ENCODE measurements at regions not wholly inside any gene's neighbourhood (a gene's known extent, or its start where the extent isn't known, plus 50 kb on each side); places are given as distances from the start of the nearest gene placed in this dataset.

- Histone ChIP-seq H3K36me3 (ENCODE audit: control insufficient read depth in 2 of 2, insufficient read depth in 2 of 2, low read length in 1 of 2) (no peaks in the 10 kb centered on the region), H3K27me3 (ENCODE audit: control insufficient read depth in 1 of 2, insufficient read depth in 2 of 2, low read length in 2 of 2) (no peaks in the 10 kb centered on the region), H3K27ac (ENCODE audit: low read depth in 2 of 2, low read length in 1 of 2) (no peak overlapping the region), H3K4me1 (ENCODE audit: control insufficient read depth in 2 of 2, insufficient read depth in 2 of 2, low read length in 1 of 2) (peaks cover 2 to 3% of the 10 kb centered on the region in 2 donors), H3K4me3 (ENCODE audit: low read depth in 1 of 2, low read length in 2 of 2) (no peak overlapping the region), H3K9me3 (ENCODE audit: control insufficient read depth in 2 of 2, insufficient read depth in 1 of 2, low read depth in 1 of 2, low read length in 1 of 2) (peaks cover 0 to 4% of the 10 kb centered on the region in 2 donors)
- WGBS, 2 donors, result 62 to 66% methylated on average over 4 of the region's 4 CpGs
Observed at GRCh38 chr10:78915190-78915518, 153.6 kb upstream of the ZMIZ1 start.

- Histone ChIP-seq H3K27ac (ENCODE audit: low read depth in 2 of 2, low read length in 1 of 2) (no peak overlapping the region), H3K4me3 (ENCODE audit: low read depth in 1 of 2, low read length in 2 of 2) (no peak overlapping the region), H3K36me3 (ENCODE audit: control insufficient read depth in 2 of 2, insufficient read depth in 2 of 2, low read length in 1 of 2) (no peaks in the 10 kb centered on the region), H3K9me3 (ENCODE audit: control insufficient read depth in 2 of 2, insufficient read depth in 1 of 2, low read depth in 1 of 2, low read length in 1 of 2) (peaks cover 0 to 7% of the 10 kb centered on the region in 2 donors), H3K4me1 (ENCODE audit: control insufficient read depth in 2 of 2, insufficient read depth in 2 of 2, low read length in 1 of 2) (peaks cover 0 to 2% of the 10 kb centered on the region in 2 donors), H3K27me3 (ENCODE audit: control insufficient read depth in 1 of 2, insufficient read depth in 2 of 2, low read length in 2 of 2) (no peaks in the 10 kb centered on the region)
- 92 to 96% methylated on average over 7 of the region's 7 CpGs for WGBS, 2 donors
Observed at GRCh38 chr10:78916227-78916626, 152.5 kb upstream of the ZMIZ1 start.

DNA sequence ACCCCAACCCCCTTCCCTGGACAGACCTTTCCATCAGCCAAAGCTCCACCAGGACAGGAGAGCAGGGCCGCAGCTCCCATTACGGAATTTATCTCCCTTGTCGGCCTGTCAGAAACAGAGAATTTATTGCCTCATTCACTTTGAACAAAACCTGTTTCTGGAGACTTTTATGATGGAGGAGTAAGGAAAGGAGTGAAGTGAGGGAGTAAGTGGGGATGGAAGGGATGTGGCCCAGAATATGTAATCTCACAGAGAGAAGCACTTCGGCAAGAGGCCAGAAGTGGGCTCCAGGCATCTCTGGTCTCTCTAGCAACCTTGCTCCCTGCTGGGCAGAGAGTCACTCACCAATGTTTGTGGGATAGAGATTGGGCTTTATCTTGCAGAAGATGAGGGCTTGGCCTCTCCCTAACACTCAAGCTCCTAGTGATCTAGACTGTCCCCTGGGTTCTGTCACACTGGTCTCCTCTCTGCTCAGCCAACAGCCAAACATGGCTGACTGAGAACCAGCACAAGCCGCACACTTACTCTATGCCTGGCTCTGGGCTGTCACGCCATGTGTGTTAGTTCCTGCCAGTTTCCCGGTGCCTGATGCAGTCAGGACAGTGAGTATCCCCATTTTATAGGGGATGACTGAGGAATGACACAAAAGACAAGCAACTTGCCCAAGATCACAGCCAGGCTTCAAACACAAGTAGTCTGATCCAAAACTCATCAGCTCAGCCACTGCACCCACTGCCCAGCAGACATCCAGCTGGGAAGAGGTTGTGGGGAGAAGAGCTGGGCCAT lies 149.4 kb upstream of the ZMIZ1 start:
- H3K4me1 ChIP-seq (ENCODE audit: control insufficient read depth in 2 of 2, insufficient read depth in 2 of 2, low read length in 1 of 2), result peaks cover 0 to 2% of the 10 kb centered on the region in 2 donors
- WGBS, 2 donors, result 91 to 94% methylated on average over 7 of the region's 7 CpGs
- peaks cover 0 to 7% of the 10 kb centered on the region in 2 donors for H3K9me3 ChIP-seq (ENCODE audit: control insufficient read depth in 2 of 2, insufficient read depth in 1 of 2, low read depth in 1 of 2, low read length in 1 of 2)
- no peak overlapping the region for H3K4me3 ChIP-seq (ENCODE audit: low read depth in 1 of 2, low read length in 2 of 2)
- H3K27me3 ChIP-seq (ENCODE audit: control insufficient read depth in 1 of 2, insufficient read depth in 2 of 2, low read length in 2 of 2), result no peaks in the 10 kb centered on the region
- peak overlapping the region in 1 of 2 donors; percentile 43 for H3K27ac ChIP-seq (ENCODE audit: low read depth in 2 of 2, low read length in 1 of 2)
- no peaks in the 10 kb centered on the region for H3K36me3 ChIP-seq (ENCODE audit: control insufficient read depth in 2 of 2, insufficient read depth in 2 of 2, low read length in 1 of 2)

DNA sequence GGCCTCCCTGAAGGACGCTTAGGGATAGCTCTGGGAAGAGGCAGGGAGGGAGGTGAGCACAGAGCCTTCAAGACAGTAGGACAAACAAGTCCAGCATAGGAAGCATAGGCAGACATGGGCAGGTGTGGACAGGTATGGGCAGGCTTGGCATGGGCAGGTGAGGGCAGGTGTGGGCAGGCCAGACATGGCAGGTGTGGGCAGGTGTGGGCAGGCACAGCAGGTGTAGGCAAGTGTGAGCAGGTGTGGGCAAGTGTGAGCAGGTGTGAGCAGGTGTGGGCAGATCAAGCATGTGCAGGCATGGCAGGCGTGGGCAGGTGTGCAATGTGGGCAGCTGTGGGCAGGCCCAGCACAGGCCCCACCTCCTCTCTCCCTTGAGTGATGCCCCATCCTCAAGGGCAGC lies 148.8 kb upstream of the ZMIZ1 start:
- Histone ChIP-seq H3K27ac (ENCODE audit: low read depth in 2 of 2, low read length in 1 of 2) (peak overlapping the region in 1 of 2 donors; percentile 43), H3K4me3 (ENCODE audit: low read depth in 1 of 2, low read length in 2 of 2) (no peak overlapping the region), H3K9me3 (ENCODE audit: control insufficient read depth in 2 of 2, insufficient read depth in 1 of 2, low read depth in 1 of 2, low read length in 1 of 2) (peaks cover 0 to 7% of the 10 kb centered on the region in 2 donors), H3K27me3 (ENCODE audit: control insufficient read depth in 1 of 2, insufficient read depth in 2 of 2, low read length in 2 of 2) (no peaks in the 10 kb centered on the region), H3K4me1 (ENCODE audit: control insufficient read depth in 2 of 2, insufficient read depth in 2 of 2, low read length in 1 of 2) (peaks cover 0 to 2% of the 10 kb centered on the region in 2 donors), H3K36me3 (ENCODE audit: control insufficient read depth in 2 of 2, insufficient read depth in 2 of 2, low read length in 1 of 2) (no peaks in the 10 kb centered on the region)
- WGBS, 2 donors, result 88 to 89% methylated on average over 1 to 2 of the region's 2 CpGs

DNA sequence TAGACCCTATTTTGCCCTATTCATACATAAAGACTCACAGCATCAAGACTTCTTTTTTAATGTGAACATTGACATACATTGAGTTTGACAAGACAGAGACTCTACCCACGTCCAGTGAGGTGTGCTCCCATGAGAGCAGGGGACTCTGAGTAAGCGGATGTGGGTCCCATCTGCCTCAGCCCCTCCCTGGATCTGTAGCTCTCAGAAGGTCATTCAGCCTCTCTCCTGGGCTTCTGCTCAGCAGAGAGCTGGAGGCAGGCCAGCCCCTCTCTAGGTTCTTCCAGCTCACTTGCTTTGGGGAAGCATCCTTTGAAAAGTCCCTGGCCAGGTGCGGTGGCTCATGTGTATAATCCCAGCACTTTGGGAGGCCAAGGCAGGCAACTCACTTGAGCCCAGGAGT lies 146.9 kb upstream of the ZMIZ1 start:
- H3K27ac ChIP-seq (ENCODE audit: low read depth in 2 of 2, low read length in 1 of 2), result no peak overlapping the region
- H3K4me1 ChIP-seq (ENCODE audit: control insufficient read depth in 2 of 2, insufficient read depth in 2 of 2, low read length in 1 of 2), result peaks cover 2 to 4% of the 10 kb centered on the region in 2 donors
- 85 to 88% methylated on average over 3 of the region's 3 CpGs for WGBS, 2 donors
- no peak overlapping the region for H3K4me3 ChIP-seq (ENCODE audit: low read depth in 1 of 2, low read length in 2 of 2)
- H3K27me3 ChIP-seq (ENCODE audit: control insufficient read depth in 1 of 2, insufficient read depth in 2 of 2, low read length in 2 of 2), result no peaks in the 10 kb centered on the region
- peaks cover 0 to 7% of the 10 kb centered on the region in 2 donors for H3K9me3 ChIP-seq (ENCODE audit: control insufficient read depth in 2 of 2, insufficient read depth in 1 of 2, low read depth in 1 of 2, low read length in 1 of 2)
- H3K36me3 ChIP-seq (ENCODE audit: control insufficient read depth in 2 of 2, insufficient read depth in 2 of 2, low read length in 1 of 2), result no peaks in the 10 kb centered on the region

- WGBS, 2 donors, result 70 to 84% methylated on average over 15 of the region's 15 CpGs
- H3K27ac ChIP-seq (ENCODE audit: low read depth in 2 of 2, low read length in 1 of 2), result no peak overlapping the region
- no peaks in the 10 kb centered on the region for H3K36me3 ChIP-seq (ENCODE audit: control insufficient read depth in 2 of 2, insufficient read depth in 2 of 2, low read length in 1 of 2)
- H3K9me3 ChIP-seq (ENCODE audit: control insufficient read depth in 2 of 2, insufficient read depth in 1 of 2, low read depth in 1 of 2, low read length in 1 of 2), result peaks cover 0 to 7% of the 10 kb centered on the region in 2 donors
- no peak overlapping the region for H3K4me3 ChIP-seq (ENCODE audit: low read depth in 1 of 2, low read length in 2 of 2)
- H3K27me3 ChIP-seq (ENCODE audit: control insufficient read depth in 1 of 2, insufficient read depth in 2 of 2, low read length in 2 of 2), result no peaks in the 10 kb centered on the region
- peaks cover 5 to 8% of the 10 kb centered on the region in 2 donors for H3K4me1 ChIP-seq (ENCODE audit: control insufficient read depth in 2 of 2, insufficient read depth in 2 of 2, low read length in 1 of 2)
Observed at GRCh38 chr10:78923647-78924318, 145.0 kb upstream of the ZMIZ1 start.

DNA sequence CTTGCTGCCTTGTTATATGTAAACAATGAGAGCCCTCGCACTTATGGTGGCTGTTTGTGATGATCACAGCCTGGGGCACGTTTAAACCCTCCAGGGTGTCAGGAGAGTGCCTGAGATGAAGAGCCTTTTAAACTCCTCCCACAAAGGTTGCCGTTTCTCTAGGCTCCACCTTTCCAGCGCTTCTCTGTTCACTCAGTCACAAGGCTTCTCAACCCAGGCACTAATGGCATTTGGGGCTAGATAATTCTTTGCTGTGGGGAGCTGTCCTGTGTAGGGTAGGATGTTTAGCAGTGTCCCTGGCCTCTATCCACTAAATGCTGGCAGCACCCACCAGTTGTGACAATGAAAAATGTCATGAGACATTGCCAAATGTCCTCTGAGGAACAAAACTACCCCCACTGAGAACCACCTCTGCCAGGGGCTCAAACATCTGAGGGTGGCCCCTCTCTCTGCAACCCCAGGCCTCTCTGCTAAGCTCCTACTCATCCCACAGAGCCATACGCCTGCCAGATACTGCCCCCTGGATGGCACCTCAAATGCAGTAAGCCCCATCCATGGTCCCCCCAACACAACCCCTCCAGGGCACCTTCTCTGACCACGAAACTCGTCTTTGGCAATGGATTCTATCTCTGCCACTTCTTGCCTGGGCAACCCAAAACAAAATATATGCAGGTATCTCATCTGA lies 144.3 kb upstream of the ZMIZ1 start:
- Histone ChIP-seq H3K4me3 (ENCODE audit: low read depth in 1 of 2, low read length in 2 of 2) (no peak overlapping the region), H3K27ac (ENCODE audit: low read depth in 2 of 2, low read length in 1 of 2) (no peak overlapping the region), H3K4me1 (ENCODE audit: control insufficient read depth in 2 of 2, insufficient read depth in 2 of 2, low read length in 1 of 2) (peaks cover 5 to 9% of the 10 kb centered on the region in 2 donors), H3K36me3 (ENCODE audit: control insufficient read depth in 2 of 2, insufficient read depth in 2 of 2, low read length in 1 of 2) (no peaks in the 10 kb centered on the region), H3K9me3 (ENCODE audit: control insufficient read depth in 2 of 2, insufficient read depth in 1 of 2, low read depth in 1 of 2, low read length in 1 of 2) (peaks cover 0 to 7% of the 10 kb centered on the region in 2 donors), H3K27me3 (ENCODE audit: control insufficient read depth in 1 of 2, insufficient read depth in 2 of 2, low read length in 2 of 2) (no peaks in the 10 kb centered on the region)
- 70% methylated on average over 7 of the region's 7 CpGs for WGBS, 2 donors

- H3K4me3 ChIP-seq (ENCODE audit: low read depth in 1 of 2, low read length in 2 of 2), result no peak overlapping the region
- H3K36me3 ChIP-seq (ENCODE audit: control insufficient read depth in 2 of 2, insufficient read depth in 2 of 2, low read length in 1 of 2), result no peaks in the 10 kb centered on the region
- H3K9me3 ChIP-seq (ENCODE audit: control insufficient read depth in 2 of 2, insufficient read depth in 1 of 2, low read depth in 1 of 2, low read length in 1 of 2), result peaks cover 0 to 1% of the 10 kb centered on the region in 2 donors
- H3K27ac ChIP-seq (ENCODE audit: low read depth in 2 of 2, low read length in 1 of 2), result peak overlapping the region; percentile 45 to 66
- H3K27me3 ChIP-seq (ENCODE audit: control insufficient read depth in 1 of 2, insufficient read depth in 2 of 2, low read length in 2 of 2), result no peaks in the 10 kb centered on the region
- peaks cover 5 to 10% of the 10 kb centered on the region in 2 donors for H3K4me1 ChIP-seq (ENCODE audit: control insufficient read depth in 2 of 2, insufficient read depth in 2 of 2, low read length in 1 of 2)
- WGBS, 2 donors, result 90 to 91% methylated on average over 6 of the region's 6 CpGs
Observed at GRCh38 chr10:78925275-78925674, 143.5 kb upstream of the ZMIZ1 start.

DNA sequence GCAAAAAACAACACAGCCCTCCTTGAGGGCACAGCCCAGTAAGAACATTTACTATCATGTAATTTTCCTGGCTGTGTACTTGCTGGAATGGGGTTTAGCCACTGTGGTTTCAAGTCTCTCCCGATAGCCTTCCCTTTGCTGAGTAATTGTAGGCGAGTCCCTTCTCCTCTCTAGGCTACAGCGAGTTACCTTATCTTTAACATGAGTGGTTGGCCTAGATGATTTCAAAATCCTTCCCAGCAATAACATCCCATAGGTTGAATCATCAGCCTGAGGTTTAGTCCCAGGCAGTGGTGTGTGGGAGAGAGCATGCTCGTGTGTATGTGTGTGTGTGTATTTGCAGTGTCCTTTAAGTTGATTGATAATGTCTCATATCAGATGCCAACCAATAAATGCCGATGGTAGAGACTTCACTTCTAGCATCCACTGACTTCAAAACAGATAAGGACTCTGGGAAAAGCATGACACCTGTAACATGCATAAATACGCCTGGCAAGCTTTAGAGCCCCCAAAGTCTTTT lies 142.9 kb upstream of the ZMIZ1 start:
- Histone ChIP-seq H3K4me1 (ENCODE audit: control insufficient read depth in 2 of 2, insufficient read depth in 2 of 2, low read length in 1 of 2) (peaks cover 5 to 10% of the 10 kb centered on the region in 2 donors), H3K27ac (ENCODE audit: low read depth in 2 of 2, low read length in 1 of 2) (peak overlapping the region; percentile 45 to 66), H3K36me3 (ENCODE audit: control insufficient read depth in 2 of 2, insufficient read depth in 2 of 2, low read length in 1 of 2) (no peaks in the 10 kb centered on the region), H3K9me3 (ENCODE audit: control insufficient read depth in 2 of 2, insufficient read depth in 1 of 2, low read depth in 1 of 2, low read length in 1 of 2) (no peaks in the 10 kb centered on the region), H3K27me3 (ENCODE audit: control insufficient read depth in 1 of 2, insufficient read depth in 2 of 2, low read length in 2 of 2) (no peaks in the 10 kb centered on the region), H3K4me3 (ENCODE audit: low read depth in 1 of 2, low read length in 2 of 2) (no peak overlapping the region)
- WGBS, 2 donors, result 51 to 57% methylated on average over 6 of the region's 6 CpGs

All from esophagus (tissue), 2 donors.